ENCODE measurements at regions not wholly inside any gene's neighbourhood (a gene's known extent, or its start where the extent isn't known, plus 50 kb on each side); places are given as distances from the start of the nearest gene placed in this dataset.

DNA sequence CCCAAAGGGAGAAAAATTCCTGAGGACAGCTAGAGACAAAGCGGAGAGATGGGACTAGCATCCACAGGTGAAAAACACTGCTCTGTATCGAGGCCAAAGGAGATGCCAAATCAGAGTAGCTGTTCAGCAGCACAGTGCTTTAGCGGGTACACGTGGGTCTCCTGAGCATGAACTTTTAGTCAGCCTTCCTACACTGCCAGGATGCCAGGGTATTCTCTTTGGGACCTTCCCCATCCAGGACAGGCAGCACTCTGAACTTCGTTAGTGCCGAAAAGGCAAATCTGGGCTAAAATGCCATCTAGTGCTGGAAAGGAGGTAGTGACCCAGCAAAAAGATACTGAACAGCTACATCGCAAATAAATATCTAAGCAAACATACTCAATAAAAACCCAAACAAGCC lies 64.9 kb downstream of the C6orf58 start:
- Mint-ChIP-seq H3K4me1 (ENCODE audit: unreplicated experiment) (no peaks in the 10 kb centered on the region), H3K4me3 (ENCODE audit: unreplicated experiment) (no peak overlapping the region), H3K9me3 (ENCODE audit: unreplicated experiment) (no peaks in the 10 kb centered on the region), H3K36me3 (ENCODE audit: unreplicated experiment) (no peaks in the 10 kb centered on the region), H3K27me3 (ENCODE audit: unreplicated experiment) (peaks cover 62% of the 10 kb centered on the region), H3K27ac (ENCODE audit: unreplicated experiment) (no peak overlapping the region)
- peak; percentile 72 for TF ChIP-seq CTCF (IDR thresholded peaks at IDR 0.05)
- no peak for DNase-seq (ENCODE audit: extremely low spot score, unreplicated experiment)

Data from osteocyte (in vitro differentiated cells).